GM23338 (cell line): ENCODE measurements at regions not wholly inside any gene's neighbourhood (a gene's known extent, or its start where the extent isn't known, plus 50 kb on each side); places are given as distances from the start of the nearest gene placed in this dataset.

Source experiments
- ATAC-seq: fragments of 200-7000 bp; cut with Tn5 transposase; 3 replicates; pipeline ENCODE4 v1.9.1; 2020
- DNase-seq: peaks from one replicate; pipeline ENCODE4 v3.0.0-alpha.2; 2015; ENCODE audit warnings: low spot score
- H2AFZ ChIP-seq: fragments of 200-600 bp; sonication (generic); 2 replicates; pipeline ENCODE4 v1.8.0; 2016; ENCODE audit warnings: antibody characterized with exemption, mild to moderate bottlenecking, moderate library complexity
- H3F3A ChIP-seq: fragments of 200-600 bp; sonication (generic); replicated peaks from 2 replicates; pipeline ENCODE4 v1.8.0; 2017; ENCODE audit warnings: antibody characterized with exemption, mixed run types, low read depth
- H3K27ac ChIP-seq: fragments of 200-600 bp; sonication (generic); 2 replicates; pipeline ENCODE4 v1.6.1; 2016; ENCODE audit warnings: low read depth
- H3K27me3 ChIP-seq: fragments of 200-600 bp; sonication (generic); 2 replicates; pipeline ENCODE4 v1.8.0; 2016; ENCODE audit warnings: mild to moderate bottlenecking, mixed run types, moderate library complexity; ENCODE audit not compliant: insufficient read depth
- H3K36me3 ChIP-seq: fragments of 200-600 bp; sonication (generic); 2 replicates; pipeline ENCODE4 v1.8.0; 2016; ENCODE audit warnings: mild to moderate bottlenecking; ENCODE audit not compliant: insufficient read depth
- H3K4me1 ChIP-seq: fragments of 200-600 bp; sonication (generic); 2 replicates; pipeline ENCODE4 v1.8.0; 2016; ENCODE audit warnings: mild to moderate bottlenecking, moderate library complexity; ENCODE audit not compliant: insufficient read depth
- H3K4me2 ChIP-seq: fragments of 200-600 bp; sonication (generic); 2 replicates; pipeline ENCODE4 v1.7.1; 2017; ENCODE audit warnings: mixed run types
- H3K4me3 ChIP-seq: fragments of 200-600 bp; sonication (generic); 2 replicates; pipeline ENCODE4 v1.6.1; 2016; ENCODE audit warnings: mixed run types
- H3K79me2 ChIP-seq: fragments of 200-600 bp; sonication (generic); replicated peaks from 2 replicates; pipeline ENCODE4 v1.8.0; 2017; ENCODE audit warnings: mild to moderate bottlenecking; ENCODE audit not compliant: insufficient read depth
- H3K9me2 ChIP-seq: fragments of 200-600 bp; sonication (generic); 2 replicates; pipeline ENCODE4 v1.8.0; 2017; ENCODE audit not compliant: insufficient read depth
- H4K20me1 ChIP-seq: fragments of 200-600 bp; sonication (generic); replicated peaks from 2 replicates; pipeline ENCODE4 v1.8.0; 2017; ENCODE audit warnings: mild to moderate bottlenecking; ENCODE audit not compliant: insufficient read depth
- H3K27ac Mint-ChIP-seq: 2 replicates; pipeline ENCODE4 v1.8.0; 2020; ENCODE audit warnings: inconsistent platforms, mild to moderate bottlenecking, moderate library complexity, mixed read lengths
- H3K27me3 Mint-ChIP-seq: 3 replicates; pipeline ENCODE4 v1.8.0; 2022; ENCODE audit warnings: low read depth, mild to moderate bottlenecking, moderate library complexity, mixed read lengths, inconsistent platforms; ENCODE audit not compliant: insufficient read depth, poor library complexity
- H3K36me3 Mint-ChIP-seq: 3 replicates; pipeline ENCODE4 v1.8.0; 2021; ENCODE audit warnings: low read depth, mild to moderate bottlenecking, inconsistent platforms, moderate library complexity, mixed read lengths
- H3K4me1 Mint-ChIP-seq: 3 replicates; pipeline ENCODE4 v1.8.0; 2020; ENCODE audit warnings: mild to moderate bottlenecking, inconsistent platforms, mixed read lengths
- H3K4me3 Mint-ChIP-seq: 3 replicates; pipeline ENCODE4 v1.8.0; 2021; ENCODE audit warnings: moderate library complexity, mild to moderate bottlenecking, inconsistent platforms, mixed read lengths
- H3K9me3 Mint-ChIP-seq: 3 replicates; pipeline ENCODE4 v1.8.0; 2020; ENCODE audit warnings: moderate library complexity, mild to moderate bottlenecking, inconsistent platforms, mixed read lengths
- EZH2 ChIP-seq: fragments of 200-600 bp; sonication (generic); IDR thresholded peaks from one replicate; pipeline ENCODE4 v1.8.0; 2017; ENCODE audit warnings: antibody characterized with exemption, mild to moderate bottlenecking, low read depth; ENCODE audit not compliant: unreplicated experiment
- EZH2phosphoT487 ChIP-seq: fragments of 200-600 bp; sonication (generic); IDR thresholded peaks from one replicate; pipeline ENCODE4 v1.8.1; 2018; ENCODE audit warnings: antibody characterized with exemption; ENCODE audit not compliant: unreplicated experiment
- JUNB ChIP-seq: IDR thresholded peaks from one replicate; pipeline ENCODE4 v1.6.1; 2016; ENCODE audit warnings: antibody characterized with exemption; ENCODE audit not compliant: unreplicated experiment
- NANOG ChIP-seq: IDR thresholded peaks from 2 replicates; pipeline ENCODE4 v1.6.1; 2016; ENCODE audit warnings: antibody characterized with exemption, borderline replicate concordance
- POLR2AphosphoS5 ChIP-seq: IDR thresholded peaks from 2 replicates; pipeline ENCODE4 v1.6.1; 2016; ENCODE audit warnings: antibody characterized with exemption, low read depth
- REST ChIP-seq: IDR thresholded peaks from one replicate; pipeline ENCODE4 v1.6.1; 2018; ENCODE audit warnings: antibody characterized with exemption; ENCODE audit not compliant: unreplicated experiment
- STAT1 ChIP-seq: IDR thresholded peaks from one replicate; pipeline ENCODE4 v1.6.1; 2016; ENCODE audit warnings: antibody characterized with exemption; ENCODE audit not compliant: unreplicated experiment
- ZNF114 ChIP-seq: fragments of 250-450 bp; sonication (Bioruptor Pico); IDR thresholded peaks from 2 replicates; pipeline ENCODE4 v1.5.0; 2020; ENCODE audit warnings: mild to moderate bottlenecking, moderate library complexity
- ZNF331 ChIP-seq: fragments of 250-450 bp; sonication (Bioruptor Pico); IDR thresholded peaks from 2 replicates; pipeline ENCODE4 v1.5.0; 2020; ENCODE audit warnings: low read depth, mild to moderate bottlenecking, moderate library complexity
- ZNF462 ChIP-seq: fragments of 250-450 bp; sonication (Bioruptor Pico); IDR thresholded peaks from 2 replicates; pipeline ENCODE4 v1.5.0; 2020; ENCODE audit warnings: mild to moderate bottlenecking, moderate library complexity

GRCh38 chr12:29943683-29944082, 159.9 kb upstream of the TMTC1 start:
- no peaks in the 10 kb centered on the region for H3K27me3 ChIP-seq
- no peak for DNase-seq
- H3K4me1 Mint-ChIP-seq = no peaks in the 10 kb centered on the region
- no peak overlapping the region for H3K27ac ChIP-seq
- no peak overlapping the region for H3K27ac Mint-ChIP-seq
- no peak overlapping the region for H3K4me3 Mint-ChIP-seq
- peaks cover 8% of the 10 kb centered on the region; the same call in 1 of the 2 replicates for H3K9me2 ChIP-seq
- peaks cover 6% of the 10 kb centered on the region; the same call in 1 of the 3 replicates for H3K9me3 Mint-ChIP-seq
- no peaks in the 10 kb centered on the region for H3K4me1 ChIP-seq
- H3K4me3 ChIP-seq = no peak overlapping the region
- H3K27me3 Mint-ChIP-seq = no peaks in the 10 kb centered on the region
- H3K36me3 ChIP-seq = no peaks in the 10 kb centered on the region
- no peak for ATAC-seq
- no peak for TF ChIP-seq NANOG
- no peak for TF ChIP-seq ZNF462 (CRISPR knock-in tag)
- no peak for TF ChIP-seq STAT1
- TF ChIP-seq JUNB = no peak
- no peak for TF ChIP-seq EZH2phosphoT487
- no peak for TF ChIP-seq REST
- TF ChIP-seq ZNF114 (CRISPR knock-in tag) = no peak
- no peak for TF ChIP-seq POLR2AphosphoS5
- TF ChIP-seq EZH2 = no peak
- TF ChIP-seq ZNF331 (CRISPR knock-in tag) = no peak
- no peaks in the 10 kb centered on the region for H3F3A ChIP-seq
- H4K20me1 ChIP-seq = no peaks in the 10 kb centered on the region
- H2AFZ ChIP-seq = no peak overlapping the region
- peaks cover 5% of the 10 kb centered on the region; the same call in 2 of the 3 replicates for H3K36me3 Mint-ChIP-seq
- no peak overlapping the region for H3K4me2 ChIP-seq
- no peaks in the 10 kb centered on the region for H3K79me2 ChIP-seq
